GM12864 (cell line): ENCODE measurements at regions not wholly inside any gene's neighbourhood (a gene's known extent, or its start where the extent isn't known, plus 50 kb on each side); places are given as distances from the start of the nearest gene placed in this dataset.

Experiments
- DNase-seq: peaks from one replicate; pipeline ENCODE4 v3.0.0-alpha.2; 2011; ENCODE audit warnings: low read depth
- H3K4me3 ChIP-seq: 2 replicates; pipeline ENCODE4 v1.5.1; 2011; ENCODE audit warnings: mild to moderate bottlenecking, low read depth, low read length, control low read depth
- TF ChIP-seq, protein P1 (sequence below): IDR thresholded peaks from 2 replicates; pipeline ENCODE4 v1.5.1; 2011; ENCODE audit warnings: low read depth, mild to moderate bottlenecking, moderate library complexity, low read length, control low read depth, inconsistent platforms; ENCODE audit errors: missing control alignments

DNA sequence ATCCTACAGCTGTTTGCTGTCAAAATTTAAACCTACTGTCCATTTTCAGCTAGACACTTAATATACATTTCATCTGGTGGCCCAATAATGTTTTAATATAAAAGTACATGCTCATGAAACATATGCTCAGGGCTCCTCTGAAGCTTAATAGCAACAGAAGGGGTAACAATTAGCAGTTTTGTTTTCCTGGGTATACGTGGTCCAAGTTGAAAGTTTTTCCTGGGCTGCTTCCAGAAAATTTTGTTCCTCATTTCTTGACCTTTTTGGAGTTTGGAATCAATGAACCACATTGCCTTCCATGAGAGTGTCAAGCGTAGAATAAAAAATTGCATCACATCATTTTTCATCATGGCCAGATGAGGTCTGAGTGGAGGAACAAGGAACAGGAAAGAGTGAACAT, 537.3 kb upstream of the MGMT start:
- DNase-seq: no peak
- H3K4me3 ChIP-seq: no peak overlapping the region
- TF ChIP-seq, protein P1, sequence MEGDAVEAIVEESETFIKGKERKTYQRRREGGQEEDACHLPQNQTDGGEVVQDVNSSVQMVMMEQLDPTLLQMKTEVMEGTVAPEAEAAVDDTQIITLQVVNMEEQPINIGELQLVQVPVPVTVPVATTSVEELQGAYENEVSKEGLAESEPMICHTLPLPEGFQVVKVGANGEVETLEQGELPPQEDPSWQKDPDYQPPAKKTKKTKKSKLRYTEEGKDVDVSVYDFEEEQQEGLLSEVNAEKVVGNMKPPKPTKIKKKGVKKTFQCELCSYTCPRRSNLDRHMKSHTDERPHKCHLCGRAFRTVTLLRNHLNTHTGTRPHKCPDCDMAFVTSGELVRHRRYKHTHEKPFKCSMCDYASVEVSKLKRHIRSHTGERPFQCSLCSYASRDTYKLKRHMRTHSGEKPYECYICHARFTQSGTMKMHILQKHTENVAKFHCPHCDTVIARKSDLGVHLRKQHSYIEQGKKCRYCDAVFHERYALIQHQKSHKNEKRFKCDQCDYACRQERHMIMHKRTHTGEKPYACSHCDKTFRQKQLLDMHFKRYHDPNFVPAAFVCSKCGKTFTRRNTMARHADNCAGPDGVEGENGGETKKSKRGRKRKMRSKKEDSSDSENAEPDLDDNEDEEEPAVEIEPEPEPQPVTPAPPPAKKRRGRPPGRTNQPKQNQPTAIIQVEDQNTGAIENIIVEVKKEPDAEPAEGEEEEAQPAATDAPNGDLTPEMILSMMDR: no peak

DNA sequence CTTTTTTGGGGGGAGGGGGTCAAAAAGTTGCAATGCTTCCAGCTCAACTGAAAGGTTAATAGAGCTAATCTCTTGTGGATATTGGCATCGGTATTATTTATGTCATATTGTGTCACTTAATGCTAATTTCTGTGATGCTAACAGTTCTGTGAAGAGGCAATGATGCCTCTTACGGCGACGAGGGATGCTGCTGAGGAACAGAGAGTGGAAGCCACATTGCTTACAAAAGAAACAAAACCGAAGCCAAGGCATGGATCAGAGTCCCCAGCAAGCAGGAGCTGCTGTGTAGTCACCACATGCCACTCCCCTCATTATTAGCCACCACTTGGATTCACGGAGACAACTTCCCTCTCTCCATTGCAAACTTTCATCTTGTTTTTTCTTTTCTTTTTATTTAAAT, 536.5 kb upstream of the MGMT start:
- DNase-seq: no peak
- no peak overlapping the region for H3K4me3 ChIP-seq
- TF ChIP-seq, protein P1: no peak

DNA sequence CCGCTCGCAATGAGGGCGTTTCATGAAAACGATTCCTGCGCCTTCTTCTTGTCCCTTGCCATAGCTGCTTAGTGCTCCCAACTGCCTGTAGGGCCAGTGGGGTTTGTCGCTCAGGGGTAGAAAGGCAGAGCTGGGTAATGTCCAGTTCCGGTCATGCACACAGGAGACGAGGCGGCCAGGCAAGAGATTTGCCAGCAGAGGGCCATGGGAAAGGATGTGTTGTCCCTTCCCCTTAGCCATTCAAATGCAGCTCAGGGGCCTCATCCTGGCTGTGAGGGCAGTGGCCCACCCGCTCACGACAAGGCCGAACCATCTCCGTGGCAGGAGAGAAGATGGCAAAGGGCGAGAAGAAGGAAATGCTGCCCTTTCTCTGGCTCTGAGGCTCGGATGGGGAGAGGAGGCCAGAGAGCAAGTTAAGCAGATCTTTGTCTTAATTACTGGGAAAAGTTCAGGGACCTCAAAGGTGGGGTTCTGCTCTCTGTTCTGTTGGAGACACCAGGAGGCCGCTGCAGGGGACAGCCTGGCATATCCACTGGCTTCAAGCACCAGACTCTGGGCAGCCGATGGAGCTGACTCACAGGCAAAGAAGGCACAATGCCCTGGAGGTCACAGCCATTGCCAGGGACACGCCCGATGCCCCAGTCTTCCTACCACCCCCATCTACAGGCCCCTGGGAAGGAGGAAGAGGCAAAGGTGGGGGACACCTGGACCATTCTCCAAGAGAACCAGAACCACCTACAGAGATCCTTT, 534.8 kb upstream of the MGMT start:
- H3K4me3 ChIP-seq: no peak overlapping the region
- TF ChIP-seq, protein P1: no peak
- no peak for DNase-seq

DNA sequence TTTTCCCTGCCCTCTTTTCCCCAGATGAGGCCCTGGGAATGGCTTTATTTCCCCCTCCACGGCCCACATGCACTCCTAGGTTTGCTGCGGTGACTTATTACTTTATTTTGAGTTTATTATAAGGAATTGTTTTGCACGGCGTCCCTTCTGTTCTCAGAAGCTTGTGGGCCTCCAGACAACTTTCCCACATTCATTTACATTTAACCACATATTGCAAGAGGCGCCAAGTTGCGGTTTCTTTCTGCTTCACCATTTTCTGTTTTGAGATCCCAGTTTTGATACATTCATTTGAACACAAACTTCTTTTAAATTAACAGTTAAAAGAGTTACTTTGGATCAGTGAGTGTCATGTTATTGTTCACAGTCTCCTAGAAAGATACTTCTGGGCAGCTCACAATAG, 532.5 kb upstream of the MGMT start:
- no peak overlapping the region for H3K4me3 ChIP-seq
- TF ChIP-seq, protein P1: no peak
- no peak for DNase-seq

DNA sequence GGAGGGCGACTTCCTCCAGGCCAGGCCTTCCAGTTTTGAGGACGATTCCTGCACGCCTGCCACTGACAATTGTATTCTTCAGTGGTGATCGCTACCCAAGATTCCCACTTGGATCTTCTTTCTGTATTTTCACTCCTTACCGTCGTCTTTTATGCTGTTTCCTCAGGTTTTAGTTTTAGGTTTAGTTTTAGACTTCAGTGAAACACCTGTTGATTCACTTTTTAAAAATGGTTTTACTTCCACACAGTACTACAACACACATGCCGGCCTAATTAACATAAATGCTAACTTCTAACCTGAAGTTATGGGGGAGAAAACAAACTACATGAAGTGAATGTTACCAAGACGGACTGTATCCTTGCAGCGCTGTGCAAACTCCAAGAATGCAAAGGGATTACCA, 530.6 kb upstream of the MGMT start:
- TF ChIP-seq, protein P1: no peak
- no peak overlapping the region for H3K4me3 ChIP-seq
- DNase-seq: no peak

DNA sequence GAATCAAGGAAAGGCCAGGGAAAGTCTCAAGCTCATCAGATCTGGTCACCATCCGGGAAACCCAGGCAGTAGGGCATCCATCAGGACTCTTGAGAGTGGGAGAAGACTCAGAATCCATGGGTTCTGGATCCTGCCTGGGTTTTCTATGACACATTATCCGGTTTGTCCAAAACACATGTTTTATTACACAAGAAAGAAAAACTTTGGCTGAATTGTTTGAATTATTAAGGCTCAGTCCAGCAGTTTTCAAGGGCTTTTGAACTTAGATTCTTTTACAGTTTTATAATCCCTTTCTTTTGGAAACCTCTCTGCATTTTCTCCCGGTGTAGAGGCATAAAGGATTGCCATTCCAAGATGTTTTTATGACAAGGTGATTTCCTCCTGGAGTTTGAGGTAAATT, 528.5 kb upstream of the MGMT start:
- DNase-seq: no peak
- TF ChIP-seq, protein P1: no peak
- no peak overlapping the region for H3K4me3 ChIP-seq

DNA sequence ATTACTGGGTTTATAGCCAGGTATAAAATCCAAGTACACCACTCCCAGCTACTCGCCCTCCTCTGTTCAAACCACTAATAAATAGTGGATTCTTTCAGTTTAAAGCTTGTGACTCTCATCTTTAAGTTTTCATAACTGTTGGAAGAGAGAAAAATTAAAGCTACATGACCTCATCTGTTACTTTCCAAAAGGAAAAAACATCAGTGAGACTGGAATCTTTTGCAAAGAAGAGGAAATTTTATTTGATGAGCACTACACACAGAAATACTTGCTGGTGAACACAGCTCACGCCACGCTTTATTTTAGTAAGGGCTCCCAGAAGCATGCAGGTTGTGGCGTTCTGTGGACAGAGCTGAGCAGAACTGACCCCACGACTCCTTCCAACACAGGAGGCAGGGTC, 527.0 kb upstream of the MGMT start:
- no peak overlapping the region for H3K4me3 ChIP-seq
- no peak for DNase-seq
- TF ChIP-seq, protein P1: no peak
